Fibroblast of lung (primary cell): ENCODE measurements at regions not wholly inside any gene's neighbourhood (a gene's known extent, or its start where the extent isn't known, plus 50 kb on each side); places are given as distances from the start of the nearest gene placed in this dataset.

Experiments
- CTCF ChIP-seq, 2 donors: IDR thresholded peaks in 1 of 2; conservative IDR thresholded peaks in 1 of 2; 1 replicate in 1 of 2; 2 replicates in 1 of 2; pipeline ENCODE4 v1.5.1; 2011 to 2012; ENCODE audit warnings: low read length in 2 of 2, control low read depth in 1 of 2, inconsistent platforms in 1 of 2, low read depth in 1 of 2, mild to moderate bottlenecking in 1 of 2
- EZH2 ChIP-seq: IDR thresholded peaks from 2 replicates; pipeline ENCODE4 v1.5.1; 2012; ENCODE audit warnings: low read length, control low read depth, mild to moderate bottlenecking; ENCODE audit errors: missing control alignments

- TF ChIP-seq CTCF (conservative IDR thresholded peaks at IDR 0.05 in 1 of 2, IDR thresholded peaks at IDR 0.05 in 1 of 2; ENCODE audit: low read depth in 1 of 2, low read length in 2 of 2): no peak
- TF ChIP-seq EZH2: no peak
These were observed 184.0 kb upstream of the CHAC2 start for GRCh38 chr2:53583583-53583982.
